ENCODE measurements at regions not wholly inside any gene's neighbourhood (a gene's known extent, or its start where the extent isn't known, plus 50 kb on each side); places are given as distances from the start of the nearest gene placed in this dataset.

DNA sequence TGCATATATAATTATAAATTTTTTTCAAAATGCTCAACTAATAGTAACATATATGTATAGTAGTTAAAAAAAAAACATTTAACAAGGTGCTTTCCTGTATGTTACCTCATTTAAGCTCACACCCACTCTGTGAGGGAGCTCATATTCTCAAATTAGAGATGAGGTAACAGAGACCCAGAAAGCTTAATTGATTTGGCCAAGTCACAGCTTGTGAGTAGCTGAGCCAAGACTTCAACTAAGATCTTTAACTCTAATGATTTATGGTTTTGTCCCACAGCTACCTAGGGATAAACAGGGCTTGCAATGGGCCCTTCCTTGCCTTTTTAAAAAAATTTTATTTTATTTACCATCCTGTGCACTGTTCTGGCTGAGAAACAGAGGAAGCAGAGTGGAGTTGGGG lies 230.0 kb upstream of the GOLIM4 start:
- no peak for TF ChIP-seq FOXM1 (IDR thresholded peaks at IDR 0.05; ENCODE audit: borderline replicate concordance, low read depth)
- TF ChIP-seq TAF1 (IDR thresholded peaks at IDR 0.05; ENCODE audit: low read depth) = no peak
- no peak for TF ChIP-seq CEBPB (IDR thresholded peaks at IDR 0.05)
- TF ChIP-seq EGR1 (IDR thresholded peaks at IDR 0.05) = no peak
- TF ChIP-seq TCF12 (IDR thresholded peaks at IDR 0.05; ENCODE audit: low read depth) = no peak
- TF ChIP-seq ZBTB7A (IDR thresholded peaks at IDR 0.05; ENCODE audit: low read depth) = no peak
- TF ChIP-seq YY1 (IDR thresholded peaks at IDR 0.05; ENCODE audit: low read depth) = no peak
- TF ChIP-seq TEAD4 (IDR thresholded peaks at IDR 0.05) = no peak
- TF ChIP-seq RAD21 (IDR thresholded peaks at IDR 0.05; ENCODE audit: low read depth) = no peak
- no peak for TF ChIP-seq EP300 (IDR thresholded peaks at IDR 0.05; ENCODE audit: borderline replicate concordance)
- TF ChIP-seq, protein P1, sequence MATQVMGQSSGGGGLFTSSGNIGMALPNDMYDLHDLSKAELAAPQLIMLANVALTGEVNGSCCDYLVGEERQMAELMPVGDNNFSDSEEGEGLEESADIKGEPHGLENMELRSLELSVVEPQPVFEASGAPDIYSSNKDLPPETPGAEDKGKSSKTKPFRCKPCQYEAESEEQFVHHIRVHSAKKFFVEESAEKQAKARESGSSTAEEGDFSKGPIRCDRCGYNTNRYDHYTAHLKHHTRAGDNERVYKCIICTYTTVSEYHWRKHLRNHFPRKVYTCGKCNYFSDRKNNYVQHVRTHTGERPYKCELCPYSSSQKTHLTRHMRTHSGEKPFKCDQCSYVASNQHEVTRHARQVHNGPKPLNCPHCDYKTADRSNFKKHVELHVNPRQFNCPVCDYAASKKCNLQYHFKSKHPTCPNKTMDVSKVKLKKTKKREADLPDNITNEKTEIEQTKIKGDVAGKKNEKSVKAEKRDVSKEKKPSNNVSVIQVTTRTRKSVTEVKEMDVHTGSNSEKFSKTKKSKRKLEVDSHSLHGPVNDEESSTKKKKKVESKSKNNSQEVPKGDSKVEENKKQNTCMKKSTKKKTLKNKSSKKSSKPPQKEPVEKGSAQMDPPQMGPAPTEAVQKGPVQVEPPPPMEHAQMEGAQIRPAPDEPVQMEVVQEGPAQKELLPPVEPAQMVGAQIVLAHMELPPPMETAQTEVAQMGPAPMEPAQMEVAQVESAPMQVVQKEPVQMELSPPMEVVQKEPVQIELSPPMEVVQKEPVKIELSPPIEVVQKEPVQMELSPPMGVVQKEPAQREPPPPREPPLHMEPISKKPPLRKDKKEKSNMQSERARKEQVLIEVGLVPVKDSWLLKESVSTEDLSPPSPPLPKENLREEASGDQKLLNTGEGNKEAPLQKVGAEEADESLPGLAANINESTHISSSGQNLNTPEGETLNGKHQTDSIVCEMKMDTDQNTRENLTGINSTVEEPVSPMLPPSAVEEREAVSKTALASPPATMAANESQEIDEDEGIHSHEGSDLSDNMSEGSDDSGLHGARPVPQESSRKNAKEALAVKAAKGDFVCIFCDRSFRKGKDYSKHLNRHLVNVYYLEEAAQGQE (IDR thresholded peaks at IDR 0.05; ENCODE audit: low read depth) = no peak

DNA sequence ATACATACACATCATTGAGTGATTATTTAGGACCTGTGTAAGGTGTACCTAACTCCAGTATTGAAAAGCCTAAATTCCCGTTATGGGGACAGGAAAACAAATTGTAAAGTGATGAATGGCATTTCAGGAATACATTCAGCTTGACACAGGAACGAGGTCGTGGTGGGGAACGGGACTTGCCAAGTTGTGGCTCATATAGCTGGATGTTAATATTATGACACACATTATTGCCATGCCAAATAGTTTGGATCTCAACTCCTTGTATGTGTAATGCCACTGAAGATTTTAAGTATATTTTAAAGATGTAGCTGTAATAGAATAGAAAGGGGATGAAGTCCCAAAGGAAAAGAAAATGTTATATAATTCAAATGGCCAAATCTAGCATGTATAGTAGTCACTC lies 227.2 kb upstream of the GOLIM4 start:
- TF ChIP-seq ZBTB7A (IDR thresholded peaks at IDR 0.05; ENCODE audit: low read depth) = no peak
- no peak for TF ChIP-seq EGR1 (IDR thresholded peaks at IDR 0.05)
- no peak for TF ChIP-seq RAD21 (IDR thresholded peaks at IDR 0.05; ENCODE audit: low read depth)
- TF ChIP-seq CREB1 (IDR thresholded peaks at IDR 0.05; ENCODE audit: low read depth) = no peak
- no peak for TF ChIP-seq EP300 (IDR thresholded peaks at IDR 0.05; ENCODE audit: borderline replicate concordance)
- TF ChIP-seq NFIC (IDR thresholded peaks at IDR 0.05) = no peak
- TF ChIP-seq, protein P1 (IDR thresholded peaks at IDR 0.05; ENCODE audit: low read depth) = no peak
- no peak for TF ChIP-seq TEAD4 (IDR thresholded peaks at IDR 0.05)
- TF ChIP-seq TAF1 (IDR thresholded peaks at IDR 0.05; ENCODE audit: low read depth) = no peak
- TF ChIP-seq, protein P2, sequence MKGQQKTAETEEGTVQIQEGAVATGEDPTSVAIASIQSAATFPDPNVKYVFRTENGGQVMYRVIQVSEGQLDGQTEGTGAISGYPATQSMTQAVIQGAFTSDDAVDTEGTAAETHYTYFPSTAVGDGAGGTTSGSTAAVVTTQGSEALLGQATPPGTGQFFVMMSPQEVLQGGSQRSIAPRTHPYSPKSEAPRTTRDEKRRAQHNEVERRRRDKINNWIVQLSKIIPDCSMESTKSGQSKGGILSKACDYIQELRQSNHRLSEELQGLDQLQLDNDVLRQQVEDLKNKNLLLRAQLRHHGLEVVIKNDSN (IDR thresholded peaks at IDR 0.05) = no peak
- no peak for TF ChIP-seq CEBPB (IDR thresholded peaks at IDR 0.05)
- no peak for TF ChIP-seq YY1 (IDR thresholded peaks at IDR 0.05; ENCODE audit: low read depth)
- TF ChIP-seq, protein P3, sequence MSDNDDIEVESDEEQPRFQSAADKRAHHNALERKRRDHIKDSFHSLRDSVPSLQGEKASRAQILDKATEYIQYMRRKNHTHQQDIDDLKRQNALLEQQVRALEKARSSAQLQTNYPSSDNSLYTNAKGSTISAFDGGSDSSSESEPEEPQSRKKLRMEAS (IDR thresholded peaks at IDR 0.05) = no peak
- no peak for TF ChIP-seq FOXM1 (IDR thresholded peaks at IDR 0.05; ENCODE audit: borderline replicate concordance, low read depth)
- TF ChIP-seq TCF12 (IDR thresholded peaks at IDR 0.05; ENCODE audit: low read depth) = no peak

- TF ChIP-seq, protein P1 (IDR thresholded peaks at IDR 0.05; ENCODE audit: low read depth) = no peak
These were observed 218.4 kb upstream of the GOLIM4 start for GRCh38 chr3:168314166-168314565.

- no peak for TF ChIP-seq ZBTB7A (IDR thresholded peaks at IDR 0.05; ENCODE audit: low read depth)
- TF ChIP-seq NFIC (IDR thresholded peaks at IDR 0.05) = no peak
- TF ChIP-seq EP300 (IDR thresholded peaks at IDR 0.05; ENCODE audit: borderline replicate concordance) = no peak
- no peak for TF ChIP-seq RAD21 (IDR thresholded peaks at IDR 0.05; ENCODE audit: low read depth)
- no peak for TF ChIP-seq FOXM1 (IDR thresholded peaks at IDR 0.05; ENCODE audit: borderline replicate concordance, low read depth)
- TF ChIP-seq, protein P1 (IDR thresholded peaks at IDR 0.05; ENCODE audit: low read depth) = no peak
- TF ChIP-seq CREB1 (IDR thresholded peaks at IDR 0.05; ENCODE audit: low read depth) = no peak
- no peak for TF ChIP-seq EGR1 (IDR thresholded peaks at IDR 0.05)
- no peak for TF ChIP-seq TEAD4 (IDR thresholded peaks at IDR 0.05)
- TF ChIP-seq, protein P2 (IDR thresholded peaks at IDR 0.05) = no peak
- TF ChIP-seq, protein P3 (IDR thresholded peaks at IDR 0.05) = no peak
- TF ChIP-seq TAF1 (IDR thresholded peaks at IDR 0.05; ENCODE audit: low read depth) = no peak
- no peak for TF ChIP-seq YY1 (IDR thresholded peaks at IDR 0.05; ENCODE audit: low read depth)
- no peak for TF ChIP-seq CEBPB (IDR thresholded peaks at IDR 0.05)
- TF ChIP-seq TCF12 (IDR thresholded peaks at IDR 0.05; ENCODE audit: low read depth) = no peak
These were observed 217.3 kb upstream of the GOLIM4 start for GRCh38 chr3:168312984-168313383.
